ENCODE measurements at regions not wholly inside any gene's neighbourhood (a gene's known extent, or its start where the extent isn't known, plus 50 kb on each side); places are given as distances from the start of the nearest gene placed in this dataset.

DNA sequence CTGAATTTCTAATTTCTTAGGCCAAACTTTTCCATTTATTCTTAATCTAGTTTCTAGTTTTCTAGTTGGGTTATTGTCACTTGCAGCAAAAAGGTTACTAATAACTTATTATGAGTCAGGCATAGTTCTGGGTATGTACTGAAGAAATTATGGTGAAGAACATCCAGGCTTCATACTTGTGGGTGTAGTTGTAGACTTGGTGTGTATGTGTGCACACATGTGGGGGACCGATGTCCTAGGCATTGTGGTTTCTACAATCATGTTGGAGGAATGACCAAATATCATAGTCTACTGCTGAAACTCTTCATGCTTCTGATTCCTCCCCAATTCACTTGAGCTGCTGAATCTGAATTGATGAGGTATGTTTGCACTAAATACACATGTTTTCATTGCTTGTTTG lies 141.2 kb downstream of the PMAIP1 start:
- TF ChIP-seq POLR2A (IDR thresholded peaks at IDR 0.05) = no peak
- TF ChIP-seq, protein P1, sequence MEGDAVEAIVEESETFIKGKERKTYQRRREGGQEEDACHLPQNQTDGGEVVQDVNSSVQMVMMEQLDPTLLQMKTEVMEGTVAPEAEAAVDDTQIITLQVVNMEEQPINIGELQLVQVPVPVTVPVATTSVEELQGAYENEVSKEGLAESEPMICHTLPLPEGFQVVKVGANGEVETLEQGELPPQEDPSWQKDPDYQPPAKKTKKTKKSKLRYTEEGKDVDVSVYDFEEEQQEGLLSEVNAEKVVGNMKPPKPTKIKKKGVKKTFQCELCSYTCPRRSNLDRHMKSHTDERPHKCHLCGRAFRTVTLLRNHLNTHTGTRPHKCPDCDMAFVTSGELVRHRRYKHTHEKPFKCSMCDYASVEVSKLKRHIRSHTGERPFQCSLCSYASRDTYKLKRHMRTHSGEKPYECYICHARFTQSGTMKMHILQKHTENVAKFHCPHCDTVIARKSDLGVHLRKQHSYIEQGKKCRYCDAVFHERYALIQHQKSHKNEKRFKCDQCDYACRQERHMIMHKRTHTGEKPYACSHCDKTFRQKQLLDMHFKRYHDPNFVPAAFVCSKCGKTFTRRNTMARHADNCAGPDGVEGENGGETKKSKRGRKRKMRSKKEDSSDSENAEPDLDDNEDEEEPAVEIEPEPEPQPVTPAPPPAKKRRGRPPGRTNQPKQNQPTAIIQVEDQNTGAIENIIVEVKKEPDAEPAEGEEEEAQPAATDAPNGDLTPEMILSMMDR (IDR thresholded peaks at IDR 0.05) = no peak
- TF ChIP-seq EP300 (IDR thresholded peaks at IDR 0.05) = no peak

Data from suprapubic skin (tissue), 3 donors.